ENCODE measurements at regions not wholly inside any gene's neighbourhood (a gene's known extent, or its start where the extent isn't known, plus 50 kb on each side); places are given as distances from the start of the nearest gene placed in this dataset.

- no CpG with 5 or more reads among the region's 4 CpGs for WGBS (ENCODE audit: insufficient coverage)
- no peaks in the 10 kb centered on the region for H3K9me3 ChIP-seq
- H3K4me1 ChIP-seq (ENCODE audit: control insufficient read depth in 1 of 2, extremely low read depth in 1 of 2, insufficient read depth in 2 of 2, low read length in 2 of 2) = no peaks in the 10 kb centered on the region
- no peak overlapping the region for H3K27ac ChIP-seq (ENCODE audit: low read length)
- no peak overlapping the region for H3K27ac Mint-ChIP-seq
- no peak for DNase-seq
- no peaks in the 10 kb centered on the region for H3K36me3 Mint-ChIP-seq
- ChIA-PET CTCF (no interaction called here), POLR2A (no interaction called here)
- peaks cover 2 to 5% (median 3%) of the 10 kb centered on the region in 3 donors for H3K4me1 Mint-ChIP-seq
- no peaks in the 10 kb centered on the region for H3K36me3 ChIP-seq (ENCODE audit: control insufficient read depth in 2 of 2, extremely low read depth in 1 of 2, insufficient read depth in 1 of 2, low read length in 1 of 2)
- peaks cover 4 to 7% of the 10 kb centered on the region in 2 donors for H3K27me3 Mint-ChIP-seq
- peaks cover 0 to 13% of the 10 kb centered on the region in 2 experiments for H3K27me3 ChIP-seq (replicated peaks in 1 of 2; ENCODE audit: control insufficient read depth in 2 of 2, extremely low read depth in 1 of 2, insufficient read depth in 2 of 2, low read length in 1 of 2)
- ATAC-seq (replicated peaks in 1 of 4) = no peak
- no peak overlapping the region for H3K4me3 ChIP-seq (ENCODE audit: control insufficient read depth in 1 of 2, extremely low read depth in 1 of 2, low read length in 1 of 2)
- H3K9me3 Mint-ChIP-seq = no peaks in the 10 kb centered on the region
- H3K4me3 Mint-ChIP-seq = no peak overlapping the region
These were observed 156.8 kb upstream of the UBE2E1 start for GRCh38 chr3:23648996-23649395.

GRCh38 chr3:23649448-23649847 lies 156.3 kb upstream of the UBE2E1 start:
- WGBS (ENCODE audit: insufficient coverage) = 75% methylated on average over 3 of the region's 3 CpGs
- Histone ChIP-seq H3K27ac (ENCODE audit: low read length) (no peak overlapping the region), H3K9me3 (no peaks in the 10 kb centered on the region), H3K36me3 (ENCODE audit: control insufficient read depth in 2 of 2, extremely low read depth in 1 of 2, insufficient read depth in 1 of 2, low read length in 1 of 2) (no peaks in the 10 kb centered on the region), H3K27me3 (replicated peaks in 1 of 2; ENCODE audit: control insufficient read depth in 2 of 2, extremely low read depth in 1 of 2, insufficient read depth in 2 of 2, low read length in 1 of 2) (peaks cover 0 to 13% of the 10 kb centered on the region in 2 experiments), H3K4me1 (ENCODE audit: control insufficient read depth in 1 of 2, extremely low read depth in 1 of 2, insufficient read depth in 2 of 2, low read length in 2 of 2) (no peaks in the 10 kb centered on the region), H3K4me3 (ENCODE audit: control insufficient read depth in 1 of 2, extremely low read depth in 1 of 2, low read length in 1 of 2) (no peak overlapping the region)
- H3K36me3 Mint-ChIP-seq = no peaks in the 10 kb centered on the region
- peaks cover 4 to 7% of the 10 kb centered on the region in 2 donors for H3K27me3 Mint-ChIP-seq
- no peaks in the 10 kb centered on the region for H3K9me3 Mint-ChIP-seq
- no peak overlapping the region for H3K27ac Mint-ChIP-seq
- no peak for ATAC-seq (replicated peaks in 1 of 4)
- peaks cover 2 to 5% (median 3%) of the 10 kb centered on the region in 3 donors for H3K4me1 Mint-ChIP-seq
- POLR2A ChIA-PET = no interaction called here
- DNase-seq = no peak
- no peak overlapping the region for H3K4me3 Mint-ChIP-seq
- CTCF ChIA-PET = no interaction called here

- DNase-seq = no peak
- Histone ChIP-seq H3K27ac (ENCODE audit: low read length) (no peak overlapping the region), H3K36me3 (ENCODE audit: control insufficient read depth in 2 of 2, extremely low read depth in 1 of 2, insufficient read depth in 1 of 2, low read length in 1 of 2) (no peaks in the 10 kb centered on the region), H3K27me3 (replicated peaks in 1 of 2; ENCODE audit: control insufficient read depth in 2 of 2, extremely low read depth in 1 of 2, insufficient read depth in 2 of 2, low read length in 1 of 2) (peaks cover 0 to 10% of the 10 kb centered on the region in 2 experiments), H3K4me3 (ENCODE audit: control insufficient read depth in 1 of 2, extremely low read depth in 1 of 2, low read length in 1 of 2) (no peak overlapping the region), H3K9me3 (no peaks in the 10 kb centered on the region), H3K4me1 (ENCODE audit: control insufficient read depth in 1 of 2, extremely low read depth in 1 of 2, insufficient read depth in 2 of 2, low read length in 2 of 2) (no peaks in the 10 kb centered on the region)
- peaks cover under 1% of the 10 kb centered on the region for H3K36me3 Mint-ChIP-seq
- CTCF ChIA-PET = no interaction called here
- 90% methylated on average over 2 of the region's 5 CpGs for WGBS (ENCODE audit: insufficient coverage)
- H3K9me3 Mint-ChIP-seq = peaks cover 0 to 1% (median under 1%) of the 10 kb centered on the region in 3 donors
- peaks cover 2 to 5% (median 5%) of the 10 kb centered on the region in 3 donors for H3K4me1 Mint-ChIP-seq
- ATAC-seq (replicated peaks in 1 of 4) = no peak
- peaks cover 4 to 9% of the 10 kb centered on the region in 2 donors for H3K27me3 Mint-ChIP-seq
- POLR2A ChIA-PET = no interaction called here
- H3K4me3 Mint-ChIP-seq = no peak overlapping the region
- no peak overlapping the region for H3K27ac Mint-ChIP-seq
These were observed 155.2 kb upstream of the UBE2E1 start for GRCh38 chr3:23650371-23651140.

- H3K27ac Mint-ChIP-seq = no peak overlapping the region
- H3K9me3 Mint-ChIP-seq = peaks cover 2 to 6% (median 4%) of the 10 kb centered on the region in 3 donors
- H3K4me1 ChIP-seq (ENCODE audit: control insufficient read depth in 1 of 2, extremely low read depth in 1 of 2, insufficient read depth in 2 of 2, low read length in 2 of 2) = no peaks in the 10 kb centered on the region
- H3K36me3 Mint-ChIP-seq = peaks cover 4% of the 10 kb centered on the region
- H3K4me3 Mint-ChIP-seq = no peak overlapping the region
- peaks cover 2 to 8% (median 5%) of the 10 kb centered on the region in 3 donors for H3K4me1 Mint-ChIP-seq
- H3K27me3 Mint-ChIP-seq = peaks cover 0 to 12% of the 10 kb centered on the region in 2 donors
- ChIA-PET CTCF (no interaction called here), POLR2A (no interaction called here)
- H3K36me3 ChIP-seq (ENCODE audit: control insufficient read depth in 2 of 2, extremely low read depth in 1 of 2, insufficient read depth in 1 of 2, low read length in 1 of 2) = no peaks in the 10 kb centered on the region
- H3K27ac ChIP-seq (ENCODE audit: low read length) = no peak overlapping the region
- H3K9me3 ChIP-seq = no peaks in the 10 kb centered on the region
- peaks cover 0 to 3% of the 10 kb centered on the region in 2 experiments for H3K27me3 ChIP-seq (replicated peaks in 1 of 2; ENCODE audit: control insufficient read depth in 2 of 2, extremely low read depth in 1 of 2, insufficient read depth in 2 of 2, low read length in 1 of 2)
- DNase-seq = no peak
- 64% methylated on average over 7 of the region's 9 CpGs for whole genome bisulfite sequencing (ENCODE audit: insufficient coverage)
- no peak for ATAC-seq (replicated peaks in 1 of 4)
- H3K4me3 ChIP-seq (ENCODE audit: control insufficient read depth in 1 of 2, extremely low read depth in 1 of 2, low read length in 1 of 2) = no peak overlapping the region
These were observed 151.9 kb upstream of the UBE2E1 start for GRCh38 chr3:23653647-23654525.

- ChIA-PET CTCF (no interaction called here), POLR2A (no interaction called here)
- peaks cover 2 to 11% (median 5%) of the 10 kb centered on the region in 3 donors for H3K4me1 Mint-ChIP-seq
- no peak overlapping the region for H3K4me3 Mint-ChIP-seq
- peaks cover 4% of the 10 kb centered on the region for H3K36me3 Mint-ChIP-seq
- Histone ChIP-seq H3K27me3 (replicated peaks in 1 of 2; ENCODE audit: control insufficient read depth in 2 of 2, extremely low read depth in 1 of 2, insufficient read depth in 2 of 2, low read length in 1 of 2) (peaks cover 0 to 5% of the 10 kb centered on the region in 2 experiments), H3K27ac (ENCODE audit: low read length) (no peak overlapping the region), H3K36me3 (ENCODE audit: control insufficient read depth in 2 of 2, extremely low read depth in 1 of 2, insufficient read depth in 1 of 2, low read length in 1 of 2) (no peaks in the 10 kb centered on the region), H3K4me1 (ENCODE audit: control insufficient read depth in 1 of 2, extremely low read depth in 1 of 2, insufficient read depth in 2 of 2, low read length in 2 of 2) (no peaks in the 10 kb centered on the region), H3K9me3 (no peaks in the 10 kb centered on the region), H3K4me3 (ENCODE audit: control insufficient read depth in 1 of 2, extremely low read depth in 1 of 2, low read length in 1 of 2) (no peak overlapping the region)
- H3K9me3 Mint-ChIP-seq = peaks cover 2 to 6% (median 4%) of the 10 kb centered on the region in 3 donors
- 20% methylated on average over 1 of the region's 3 CpGs for WGBS (ENCODE audit: insufficient coverage)
- peaks cover 0 to 6% of the 10 kb centered on the region in 2 donors for H3K27me3 Mint-ChIP-seq
- H3K27ac Mint-ChIP-seq = no peak overlapping the region
- DNase-seq (no peak), ATAC-seq (replicated peaks in 1 of 4) (no peak)
These were observed 151.2 kb upstream of the UBE2E1 start for GRCh38 chr3:23654571-23654970.

GRCh38 chr3:23655749-23656148 lies 150.0 kb upstream of the UBE2E1 start:
- 43% methylated on average over 1 of the region's 3 CpGs for WGBS (ENCODE audit: insufficient coverage)
- Mint-ChIP-seq H3K4me3 (no peak overlapping the region), H3K27ac (no peak overlapping the region), H3K4me1 (peaks cover 2 to 11% (median 5%) of the 10 kb centered on the region in 3 donors), H3K9me3 (peaks cover 2 to 6% (median 4%) of the 10 kb centered on the region in 3 donors), H3K36me3 (peaks cover 4% of the 10 kb centered on the region), H3K27me3 (peaks cover under 1 to 5% of the 10 kb centered on the region in 2 donors)
- Histone ChIP-seq H3K4me1 (ENCODE audit: control insufficient read depth in 1 of 2, extremely low read depth in 1 of 2, insufficient read depth in 2 of 2, low read length in 2 of 2) (no peaks in the 10 kb centered on the region), H3K9me3 (no peaks in the 10 kb centered on the region), H3K27me3 (replicated peaks in 1 of 2; ENCODE audit: control insufficient read depth in 2 of 2, extremely low read depth in 1 of 2, insufficient read depth in 2 of 2, low read length in 1 of 2) (peaks cover 0 to 5% of the 10 kb centered on the region in 2 experiments), H3K36me3 (ENCODE audit: control insufficient read depth in 2 of 2, extremely low read depth in 1 of 2, insufficient read depth in 1 of 2, low read length in 1 of 2) (no peaks in the 10 kb centered on the region), H3K27ac (ENCODE audit: low read length) (no peak overlapping the region), H3K4me3 (ENCODE audit: control insufficient read depth in 1 of 2, extremely low read depth in 1 of 2, low read length in 1 of 2) (no peak overlapping the region)
- POLR2A ChIA-PET = no interaction called here
- DNase-seq (no peak), ATAC-seq (replicated peaks in 1 of 4) (no peak)
- CTCF ChIA-PET = no interaction called here
